Nephron progenitor cell (in vitro differentiated cells): ENCODE measurements at regions not wholly inside any gene's neighbourhood (a gene's known extent, or its start where the extent isn't known, plus 50 kb on each side); places are given as distances from the start of the nearest gene placed in this dataset.
"Not testable (repeated sequence)": the region's sequence is repeated elsewhere in the genome, so short reads cannot be mapped to it uniquely, and the experiment has no call there.

Experiments
- DNase-seq: peaks from one replicate; pipeline ENCODE4 v3.0.0; 2021
- H3K27ac Mint-ChIP-seq: 2 replicates; pipeline ENCODE4 v1.8.0; 2021; ENCODE audit warnings: mild to moderate bottlenecking, moderate library complexity, mixed read lengths
- H3K27me3 Mint-ChIP-seq: 2 replicates; pipeline ENCODE4 v1.8.0; 2021; ENCODE audit warnings: mild to moderate bottlenecking, low read depth, mixed read lengths; ENCODE audit not compliant: poor library complexity
- H3K36me3 Mint-ChIP-seq: 2 replicates; pipeline ENCODE4 v1.8.0; 2021; ENCODE audit warnings: low read depth, mixed read lengths
- H3K4me1 Mint-ChIP-seq: 2 replicates; pipeline ENCODE4 v1.8.0; 2021; ENCODE audit warnings: mixed read lengths
- H3K4me3 Mint-ChIP-seq: 2 replicates; pipeline ENCODE4 v1.8.0; 2021; ENCODE audit warnings: mild to moderate bottlenecking, moderate library complexity, mixed read lengths
- H3K9me3 Mint-ChIP-seq: 2 replicates; pipeline ENCODE4 v1.8.0; 2021; ENCODE audit warnings: mild to moderate bottlenecking, moderate library complexity, mixed read lengths
- CTCF ChIP-seq: fragments of 200-600 bp; sonication (generic); IDR thresholded peaks from 2 replicates; pipeline ENCODE4 v1.5.0; 2021; ENCODE audit warnings: antibody characterized with exemption

- H3K9me3 Mint-ChIP-seq, result peaks cover 70% of the 10 kb centered on the region
These were observed 875.8 kb downstream of the PRIM2 start for GRCh38 chr6:58193209-58193608.

GRCh38 chr6:58198301-58198700, 880.9 kb downstream of the PRIM2 start:
- no peak for DNase-seq
- peaks cover 60% of the 10 kb centered on the region for H3K9me3 Mint-ChIP-seq
- no peak overlapping the region for H3K4me3 Mint-ChIP-seq
- H3K27ac Mint-ChIP-seq, result no peak overlapping the region
- H3K36me3 Mint-ChIP-seq, result no peaks in the 10 kb centered on the region
- no peak for TF ChIP-seq CTCF
- no peaks in the 10 kb centered on the region for H3K4me1 Mint-ChIP-seq
- no peaks in the 10 kb centered on the region for H3K27me3 Mint-ChIP-seq

More at GRCh38 chr6:58193209-58193608, 875.8 kb downstream of the PRIM2 start:
- H3K27me3 Mint-ChIP-seq, DNase-seq, H3K27ac Mint-ChIP-seq, H3K36me3 Mint-ChIP-seq, H3K4me1 Mint-ChIP-seq, H3K4me3 Mint-ChIP-seq: not testable (repeated sequence)

GRCh38 chr6:58237124-58237523, 919.7 kb downstream of the PRIM2 start:
- H3K27me3 Mint-ChIP-seq, DNase-seq, H3K36me3 Mint-ChIP-seq, H3K27ac Mint-ChIP-seq, H3K4me3 Mint-ChIP-seq, H3K4me1 Mint-ChIP-seq: not testable (repeated sequence)
- peaks cover 87% of the 10 kb centered on the region for H3K9me3 Mint-ChIP-seq

- H3K36me3 Mint-ChIP-seq, H3K4me3 Mint-ChIP-seq, H3K4me1 Mint-ChIP-seq, DNase-seq, H3K27me3 Mint-ChIP-seq, H3K27ac Mint-ChIP-seq: not testable (repeated sequence)
- peaks cover 79% of the 10 kb centered on the region for H3K9me3 Mint-ChIP-seq
These were observed 921.0 kb downstream of the PRIM2 start for GRCh38 chr6:58238421-58238820.

DNA sequence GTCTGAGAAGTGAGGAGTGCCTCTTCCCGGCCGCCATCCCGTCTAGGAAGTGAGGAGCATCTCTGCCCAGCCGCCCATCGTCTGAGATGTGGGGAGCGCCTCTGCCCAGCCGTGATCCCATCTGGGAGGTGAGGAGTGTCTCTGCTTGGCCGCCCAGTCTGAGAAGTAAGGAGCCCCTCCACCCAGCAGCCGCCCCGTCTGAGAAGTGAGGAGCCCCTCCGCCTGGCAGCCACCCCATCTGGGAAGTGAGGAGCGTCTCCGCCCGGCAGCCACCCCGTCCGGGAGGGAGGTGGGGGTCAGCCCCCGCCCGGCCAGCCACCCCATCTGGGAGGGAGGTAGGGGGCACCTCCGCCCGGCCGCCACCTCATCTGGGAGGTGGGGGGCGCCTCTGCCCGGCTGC, 940.2 kb downstream of the PRIM2 start:
- H3K36me3 Mint-ChIP-seq, H3K4me3 Mint-ChIP-seq, H3K27me3 Mint-ChIP-seq, DNase-seq, H3K27ac Mint-ChIP-seq, H3K4me1 Mint-ChIP-seq: not testable (repeated sequence)
- H3K9me3 Mint-ChIP-seq, result peaks cover 87% of the 10 kb centered on the region

DNA sequence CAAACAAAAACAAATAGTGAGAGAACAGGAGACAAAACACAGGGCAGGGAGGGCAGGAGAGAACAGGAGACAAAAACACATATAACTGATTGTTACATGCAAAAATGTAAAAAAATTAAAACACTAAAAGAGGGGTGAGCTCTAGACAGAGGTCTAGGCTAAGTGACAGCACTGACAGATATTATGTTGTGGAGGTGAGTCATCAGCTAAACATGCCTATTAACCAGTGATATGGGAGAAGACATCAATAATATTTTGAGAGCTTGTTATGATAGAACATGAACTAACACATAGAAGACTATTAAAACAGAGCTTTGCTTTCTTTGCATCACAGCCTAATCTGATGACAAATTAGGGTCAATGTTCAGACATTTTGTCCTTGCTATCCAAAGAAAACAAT, 972.7 kb downstream of the PRIM2 start:
- Mint-ChIP-seq H3K27ac (no peak overlapping the region), H3K4me1 (no peaks in the 10 kb centered on the region), H3K27me3 (no peaks in the 10 kb centered on the region), H3K36me3 (no peaks in the 10 kb centered on the region), H3K4me3 (no peak overlapping the region), H3K9me3 (peaks cover 61% of the 10 kb centered on the region)
- DNase-seq, result no peak
- no peak for TF ChIP-seq CTCF

- H3K9me3 Mint-ChIP-seq, result peaks cover 58% of the 10 kb centered on the region
- not testable (repeated sequence) for H3K36me3 Mint-ChIP-seq, H3K27ac Mint-ChIP-seq, H3K4me1 Mint-ChIP-seq, DNase-seq, H3K4me3 Mint-ChIP-seq, H3K27me3 Mint-ChIP-seq
These were observed 973.9 kb downstream of the PRIM2 start for GRCh38 chr6:58291319-58291718.

DNA sequence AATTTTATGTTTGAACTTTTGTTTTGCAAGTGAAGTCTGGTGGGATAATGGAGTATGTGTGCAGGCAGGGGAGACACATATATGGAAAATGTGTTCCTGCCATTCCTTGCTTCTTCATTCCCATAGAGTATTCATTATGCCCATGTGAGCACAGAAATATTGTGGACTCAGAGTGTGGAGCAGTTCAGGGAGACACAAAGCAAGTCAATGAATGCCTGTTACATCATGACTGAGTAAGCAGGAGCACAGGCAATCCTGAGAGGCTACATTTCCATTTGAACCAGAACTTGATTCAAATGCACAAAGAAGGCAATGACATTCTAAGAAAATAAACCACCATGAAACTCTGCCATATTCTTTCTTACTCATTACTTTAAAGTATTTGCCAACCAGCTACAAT, 990.5 kb downstream of the PRIM2 start:
- not testable (repeated sequence) for H3K4me3 Mint-ChIP-seq, DNase-seq, H3K27me3 Mint-ChIP-seq, H3K4me1 Mint-ChIP-seq, H3K36me3 Mint-ChIP-seq, H3K27ac Mint-ChIP-seq
- peaks cover 45% of the 10 kb centered on the region for H3K9me3 Mint-ChIP-seq

DNA sequence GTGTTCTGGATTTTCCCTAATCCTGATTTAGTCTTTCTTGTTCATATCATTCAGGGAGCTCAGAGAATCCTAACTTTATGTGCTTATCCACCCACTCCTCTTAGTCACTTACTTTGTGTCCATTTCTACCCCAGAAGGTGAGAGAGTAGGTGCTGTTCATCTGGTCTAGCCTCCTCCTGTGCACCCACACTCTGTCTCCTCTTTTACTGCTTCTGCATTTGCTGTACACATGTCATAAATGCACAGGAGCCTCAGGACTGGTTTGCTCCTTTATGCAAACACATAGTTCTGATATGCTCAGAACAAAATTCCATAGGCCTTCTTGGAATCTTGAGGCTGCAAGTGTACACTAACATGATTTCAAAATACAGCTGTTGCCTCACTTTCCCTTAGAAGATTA, 1014.7 kb downstream of the PRIM2 start:
- H3K4me1 Mint-ChIP-seq, H3K27me3 Mint-ChIP-seq, H3K27ac Mint-ChIP-seq, H3K4me3 Mint-ChIP-seq, DNase-seq, H3K36me3 Mint-ChIP-seq: not testable (repeated sequence)
- peaks cover 58% of the 10 kb centered on the region for H3K9me3 Mint-ChIP-seq

- H3K36me3 Mint-ChIP-seq, H3K27ac Mint-ChIP-seq, H3K27me3 Mint-ChIP-seq, H3K4me1 Mint-ChIP-seq, H3K4me3 Mint-ChIP-seq, DNase-seq: not testable (repeated sequence)
- H3K9me3 Mint-ChIP-seq, result peaks cover 65% of the 10 kb centered on the region
These were observed 1024.9 kb downstream of the PRIM2 start for GRCh38 chr6:58342287-58342686.

GRCh38 chr6:58347534-58347933, 1030.1 kb downstream of the PRIM2 start:
- H3K9me3 Mint-ChIP-seq, result peaks cover 68% of the 10 kb centered on the region
- not testable (repeated sequence) for H3K27me3 Mint-ChIP-seq, H3K4me1 Mint-ChIP-seq, DNase-seq, H3K4me3 Mint-ChIP-seq, H3K27ac Mint-ChIP-seq, H3K36me3 Mint-ChIP-seq

GRCh38 chr6:58351619-58352018, 1034.2 kb downstream of the PRIM2 start:
- not testable (repeated sequence) for H3K27ac Mint-ChIP-seq, H3K4me1 Mint-ChIP-seq, DNase-seq, H3K27me3 Mint-ChIP-seq, H3K36me3 Mint-ChIP-seq, H3K4me3 Mint-ChIP-seq
- H3K9me3 Mint-ChIP-seq, result peaks cover 68% of the 10 kb centered on the region

DNA sequence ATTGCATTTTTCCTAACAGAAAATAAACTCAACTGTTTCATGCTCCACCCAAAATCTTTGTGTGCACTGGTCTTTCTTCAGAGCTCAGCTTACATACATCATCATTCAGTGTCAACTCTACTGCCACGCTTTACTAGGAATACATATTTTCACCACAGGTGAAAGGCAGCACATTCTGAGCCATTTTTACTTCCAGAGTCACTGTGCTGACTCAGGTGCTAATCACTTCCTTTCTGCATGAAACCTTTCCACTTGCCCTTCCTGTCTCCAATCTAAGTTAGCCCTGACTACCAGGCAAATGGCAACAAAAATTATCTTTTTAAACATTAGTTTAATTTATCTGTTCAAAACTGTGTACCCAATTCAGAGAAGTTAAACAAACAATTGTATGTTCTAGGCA, 1041.0 kb downstream of the PRIM2 start:
- peaks cover 58% of the 10 kb centered on the region for H3K9me3 Mint-ChIP-seq
- not testable (repeated sequence) for H3K4me1 Mint-ChIP-seq, H3K27me3 Mint-ChIP-seq, DNase-seq, H3K27ac Mint-ChIP-seq, H3K36me3 Mint-ChIP-seq, H3K4me3 Mint-ChIP-seq
